ENCODE measurements at regions not wholly inside any gene's neighbourhood (a gene's known extent, or its start where the extent isn't known, plus 50 kb on each side); places are given as distances from the start of the nearest gene placed in this dataset.

- TF ChIP-seq CTCF (IDR thresholded peaks at IDR 0.05; ENCODE audit: insufficient read depth, low read depth, low read length) (no peak), EZH2 (IDR thresholded peaks at IDR 0.05; ENCODE audit: insufficient read depth, low read length) (no peak)
Measured at GRCh38 chr22:27440304-27440865, 361.2 kb downstream of the MN1 start.

Data from astrocyte (in vitro differentiated cells and primary cell).